Fibroblast of lung (primary cell): ENCODE measurements at regions not wholly inside any gene's neighbourhood (a gene's known extent, or its start where the extent isn't known, plus 50 kb on each side); places are given as distances from the start of the nearest gene placed in this dataset.

Source experiments
- CTCF ChIP-seq, 2 donors: IDR thresholded peaks in 1 of 2; conservative IDR thresholded peaks in 1 of 2; 1 replicate in 1 of 2; 2 replicates in 1 of 2; pipeline ENCODE4 v1.5.1; 2011 to 2012; ENCODE audit warnings: low read length in 2 of 2, control low read depth in 1 of 2, inconsistent platforms in 1 of 2, low read depth in 1 of 2, mild to moderate bottlenecking in 1 of 2
- EZH2 ChIP-seq: IDR thresholded peaks from 2 replicates; pipeline ENCODE4 v1.5.1; 2012; ENCODE audit warnings: low read length, control low read depth, mild to moderate bottlenecking; ENCODE audit errors: missing control alignments

DNA sequence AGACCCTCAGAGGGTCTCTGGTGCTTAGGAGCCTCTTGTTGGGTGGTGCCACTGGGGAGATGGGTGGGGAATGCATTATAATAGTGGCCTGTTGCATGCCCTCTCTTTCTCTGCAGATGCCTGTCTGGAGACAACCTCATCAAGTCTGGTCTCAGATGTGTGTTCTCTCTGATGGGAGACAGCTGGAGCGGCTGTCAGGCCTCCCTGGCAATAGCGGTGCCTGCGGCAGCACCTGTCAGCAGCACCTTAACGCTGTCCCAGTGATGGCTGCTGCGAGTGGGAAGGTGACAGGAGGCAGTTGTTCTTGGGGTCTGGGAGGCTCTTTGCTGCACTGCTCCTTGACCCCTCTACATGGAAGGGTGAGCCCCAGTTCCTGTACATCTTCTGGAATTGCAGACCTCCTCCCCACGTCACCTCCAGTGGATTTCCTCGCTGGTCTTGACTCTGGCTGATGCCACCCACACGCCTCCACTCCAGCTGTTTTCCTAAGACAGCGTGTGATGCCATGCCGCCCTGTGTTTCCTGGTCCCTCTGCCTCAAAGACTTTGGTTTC lies 63.3 kb upstream of the BLCAP start:
- TF ChIP-seq CTCF (conservative IDR thresholded peaks at IDR 0.05 in 1 of 2, IDR thresholded peaks at IDR 0.05 in 1 of 2; ENCODE audit: low read depth in 1 of 2, low read length in 2 of 2): no peak
- TF ChIP-seq EZH2: no peak
